ENCODE measurements at regions not wholly inside any gene's neighbourhood (a gene's known extent, or its start where the extent isn't known, plus 50 kb on each side); places are given as distances from the start of the nearest gene placed in this dataset.

- no peak overlapping the region for H3K27ac ChIP-seq (ENCODE audit: low read depth, low read length)
- H3F3A ChIP-seq (ENCODE audit: control insufficient read depth, insufficient read depth) = no peaks in the 10 kb centered on the region
- H3K79me2 ChIP-seq (ENCODE audit: control insufficient read depth, low read length) = no peaks in the 10 kb centered on the region
- TF ChIP-seq CTCF (IDR thresholded peaks at IDR 0.05; ENCODE audit: low read depth, low read length, poor library complexity, severe bottlenecking) = no peak
- H3K4me1 ChIP-seq (ENCODE audit: control insufficient read depth, low read length) = no peaks in the 10 kb centered on the region
- no peaks in the 10 kb centered on the region for H3K27me3 ChIP-seq (ENCODE audit: control insufficient read depth, low read length)
- no peak overlapping the region for H3K4me3 ChIP-seq (ENCODE audit: low read length)
- no peaks in the 10 kb centered on the region for H3K9me3 ChIP-seq (ENCODE audit: control insufficient read depth, insufficient read depth, low read length)
- H3K36me3 ChIP-seq (ENCODE audit: control insufficient read depth, low read length) = no peaks in the 10 kb centered on the region
- no peaks in the 10 kb centered on the region for H3K9me2 ChIP-seq (replicated peaks; ENCODE audit: control insufficient read depth, low read length)
- no peaks in the 10 kb centered on the region for H4K20me1 ChIP-seq (ENCODE audit: control insufficient read depth, insufficient read depth, low read depth, low read length)
- H3K4me2 ChIP-seq (ENCODE audit: low read length) = no peak overlapping the region
These were observed 99.0 kb upstream of the ZNF536 start for GRCh38 chr19:30273184-30273583.

- Histone ChIP-seq H3K9me2 (replicated peaks; ENCODE audit: control insufficient read depth, low read length) (no peaks in the 10 kb centered on the region), H3K4me2 (ENCODE audit: low read length) (no peak overlapping the region), H3K79me2 (ENCODE audit: control insufficient read depth, low read length) (no peaks in the 10 kb centered on the region), H3F3A (ENCODE audit: control insufficient read depth, insufficient read depth) (no peaks in the 10 kb centered on the region), H3K9me3 (ENCODE audit: control insufficient read depth, insufficient read depth, low read length) (no peaks in the 10 kb centered on the region), H3K27ac (ENCODE audit: low read depth, low read length) (no peak overlapping the region), H3K36me3 (ENCODE audit: control insufficient read depth, low read length) (no peaks in the 10 kb centered on the region), H3K4me1 (ENCODE audit: control insufficient read depth, low read length) (no peaks in the 10 kb centered on the region), H3K4me3 (ENCODE audit: low read length) (no peak overlapping the region), H4K20me1 (ENCODE audit: control insufficient read depth, insufficient read depth, low read depth, low read length) (no peaks in the 10 kb centered on the region), H3K27me3 (ENCODE audit: control insufficient read depth, low read length) (no peaks in the 10 kb centered on the region)
- TF ChIP-seq CTCF (IDR thresholded peaks at IDR 0.05; ENCODE audit: low read depth, low read length, poor library complexity, severe bottlenecking) = no peak
These were observed 97.2 kb upstream of the ZNF536 start for GRCh38 chr19:30274987-30275386.

GRCh38 chr19:30276011-30276882, 95.9 kb upstream of the ZNF536 start:
- no peaks in the 10 kb centered on the region for H4K20me1 ChIP-seq (ENCODE audit: control insufficient read depth, insufficient read depth, low read depth, low read length)
- no peak overlapping the region for H3K27ac ChIP-seq (ENCODE audit: low read depth, low read length)
- no peak overlapping the region for H3K4me3 ChIP-seq (ENCODE audit: low read length)
- H3K9me3 ChIP-seq (ENCODE audit: control insufficient read depth, insufficient read depth, low read length) = no peaks in the 10 kb centered on the region
- H3F3A ChIP-seq (ENCODE audit: control insufficient read depth, insufficient read depth) = no peaks in the 10 kb centered on the region
- no peak overlapping the region for H3K4me2 ChIP-seq (ENCODE audit: low read length)
- no peaks in the 10 kb centered on the region for H3K4me1 ChIP-seq (ENCODE audit: control insufficient read depth, low read length)
- TF ChIP-seq EZH2phosphoT487 (IDR thresholded peaks at IDR 0.05; ENCODE audit: borderline replicate concordance, low read length) = no peak
- TF ChIP-seq CTCF (IDR thresholded peaks at IDR 0.05; ENCODE audit: low read depth, low read length, poor library complexity, severe bottlenecking) = no peak
- no peaks in the 10 kb centered on the region for H3K79me2 ChIP-seq (ENCODE audit: control insufficient read depth, low read length)
- H3K36me3 ChIP-seq (ENCODE audit: control insufficient read depth, low read length) = no peaks in the 10 kb centered on the region
- H3K27me3 ChIP-seq (ENCODE audit: control insufficient read depth, low read length) = no peaks in the 10 kb centered on the region
- no peaks in the 10 kb centered on the region for H3K9me2 ChIP-seq (replicated peaks; ENCODE audit: control insufficient read depth, low read length)

Measured in DOHH2 (cell line).